ENCODE measurements at regions not wholly inside any gene's neighbourhood (a gene's known extent, or its start where the extent isn't known, plus 50 kb on each side); places are given as distances from the start of the nearest gene placed in this dataset.

DNA sequence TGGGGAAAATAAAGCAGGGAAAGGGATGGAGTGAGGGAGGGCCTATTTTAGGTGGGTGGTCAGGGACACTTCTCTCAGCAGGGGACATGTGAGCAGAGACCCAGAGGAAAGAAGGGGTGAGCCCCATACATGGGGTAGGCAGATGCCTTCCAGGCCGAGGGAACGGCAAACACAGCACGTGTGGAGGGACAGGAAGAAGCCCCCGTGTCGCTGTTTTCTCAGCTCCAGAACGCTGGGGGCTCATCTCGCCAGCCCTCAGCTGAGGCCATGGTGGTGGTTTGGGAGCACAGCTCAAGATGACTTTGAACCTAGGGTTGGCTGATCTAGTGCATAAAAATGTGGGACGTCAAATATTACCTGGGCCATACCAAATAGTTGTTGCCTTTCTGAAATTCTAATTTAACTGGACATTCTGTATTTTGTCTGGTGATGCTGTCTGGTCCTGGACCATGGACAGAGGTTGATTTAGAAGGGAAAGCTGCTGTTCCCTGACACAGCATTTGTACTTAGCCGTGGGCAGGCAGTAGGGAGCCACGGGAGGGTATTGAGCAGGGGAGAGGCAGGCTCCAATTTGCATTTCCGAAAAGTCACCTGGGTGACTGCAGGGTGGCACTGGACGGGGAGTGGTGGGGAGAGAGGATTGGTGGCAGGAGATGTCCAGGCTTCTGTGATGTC, 53.1 kb upstream of the RUNX3 start:
- DNase-seq, result no peak

DNA sequence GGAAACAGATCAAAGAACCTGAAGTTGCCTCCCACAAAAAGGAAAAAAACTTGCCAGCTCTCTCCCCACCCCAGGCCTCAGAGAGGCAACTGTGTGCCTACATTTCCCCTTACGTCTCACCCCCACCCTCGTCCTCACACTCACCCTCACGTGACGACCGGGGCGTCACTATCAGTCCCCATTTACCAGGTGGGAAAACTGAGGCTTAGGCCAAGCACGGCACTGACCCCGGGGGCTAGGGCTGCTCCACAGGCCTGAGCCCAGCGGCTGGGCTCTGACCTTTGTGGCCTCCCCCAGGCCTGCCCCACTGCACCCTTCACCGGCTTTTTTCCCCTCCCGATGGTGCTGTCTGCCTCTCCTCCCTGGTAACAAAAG, 51.5 kb upstream of the RUNX3 start:
- DNase-seq, result no peak

GRCh38 chr1:24980836-24981630, 51.0 kb upstream of the RUNX3 start:
- DNase-seq, result no peak
